ENCODE measurements at regions not wholly inside any gene's neighbourhood (a gene's known extent, or its start where the extent isn't known, plus 50 kb on each side); places are given as distances from the start of the nearest gene placed in this dataset.

GRCh38 chr1:229991104-229991513, 75.9 kb upstream of the GALNT2 start:
- no peak for TF ChIP-seq JUN (CRISPR knock-in tag; IDR thresholded peaks at IDR 0.05)
- TF ChIP-seq, protein P1, sequence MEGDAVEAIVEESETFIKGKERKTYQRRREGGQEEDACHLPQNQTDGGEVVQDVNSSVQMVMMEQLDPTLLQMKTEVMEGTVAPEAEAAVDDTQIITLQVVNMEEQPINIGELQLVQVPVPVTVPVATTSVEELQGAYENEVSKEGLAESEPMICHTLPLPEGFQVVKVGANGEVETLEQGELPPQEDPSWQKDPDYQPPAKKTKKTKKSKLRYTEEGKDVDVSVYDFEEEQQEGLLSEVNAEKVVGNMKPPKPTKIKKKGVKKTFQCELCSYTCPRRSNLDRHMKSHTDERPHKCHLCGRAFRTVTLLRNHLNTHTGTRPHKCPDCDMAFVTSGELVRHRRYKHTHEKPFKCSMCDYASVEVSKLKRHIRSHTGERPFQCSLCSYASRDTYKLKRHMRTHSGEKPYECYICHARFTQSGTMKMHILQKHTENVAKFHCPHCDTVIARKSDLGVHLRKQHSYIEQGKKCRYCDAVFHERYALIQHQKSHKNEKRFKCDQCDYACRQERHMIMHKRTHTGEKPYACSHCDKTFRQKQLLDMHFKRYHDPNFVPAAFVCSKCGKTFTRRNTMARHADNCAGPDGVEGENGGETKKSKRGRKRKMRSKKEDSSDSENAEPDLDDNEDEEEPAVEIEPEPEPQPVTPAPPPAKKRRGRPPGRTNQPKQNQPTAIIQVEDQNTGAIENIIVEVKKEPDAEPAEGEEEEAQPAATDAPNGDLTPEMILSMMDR (IDR thresholded peaks at IDR 0.05): no peak
